ENCODE measurements at regions not wholly inside any gene's neighbourhood (a gene's known extent, or its start where the extent isn't known, plus 50 kb on each side); places are given as distances from the start of the nearest gene placed in this dataset.

DNA sequence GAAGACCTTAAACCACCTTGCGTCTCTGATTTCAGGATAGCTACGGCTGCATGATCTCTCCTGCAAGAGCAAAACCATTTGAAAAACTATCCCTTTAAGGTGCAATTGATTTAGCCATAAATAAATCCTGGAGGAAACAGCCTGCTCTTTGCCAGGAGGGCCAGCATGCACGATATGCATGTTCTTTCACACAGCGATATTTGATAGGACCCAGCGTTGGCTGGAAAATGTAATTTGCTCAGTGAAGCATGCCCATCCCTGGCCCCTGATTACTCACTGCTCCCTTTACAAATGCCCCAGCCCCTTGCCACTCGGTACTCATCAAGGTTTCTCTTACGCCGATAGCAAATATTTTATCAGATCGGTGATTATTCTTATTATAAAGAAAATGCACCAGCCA is 315.4 kb downstream of the CDH2 start:
- Mint-ChIP-seq H3K36me3 (no peaks in the 10 kb centered on the region), H3K4me1 (no peaks in the 10 kb centered on the region), H3K9me3 (peaks cover 0 to 4% (median 0%) of the 10 kb centered on the region in 7 donors), H3K4me3 (no peak overlapping the region), H3K27ac (no peak overlapping the region), H3K27me3 (ENCODE audit: low read depth in 3 of 3) (peaks cover 0 to 3% (median 0%) of the 10 kb centered on the region in 3 donors)
- no peaks in the 10 kb centered on the region for H3K9me3 ChIP-seq (replicated peaks in 1 of 2; ENCODE audit: control insufficient read depth in 1 of 2, insufficient read depth in 1 of 2, low read length in 2 of 2)
- WGBS (ENCODE audit: insufficient coverage) = 92% methylated on average over 5 of the region's 9 CpGs
- no peaks in the 10 kb centered on the region for H3K27me3 ChIP-seq (ENCODE audit: control insufficient read depth in 2 of 2, insufficient read depth in 2 of 2, low read length in 2 of 2)
- H3K36me3 ChIP-seq (replicated peaks in 1 of 2; ENCODE audit: control insufficient read depth in 1 of 2, insufficient read depth in 2 of 2, low read length in 2 of 2) = no peaks in the 10 kb centered on the region
- no peaks in the 10 kb centered on the region for H4K20me1 ChIP-seq (ENCODE audit: insufficient read depth, low read length)
- H3K79me2 ChIP-seq (ENCODE audit: insufficient read depth, low read length) = no peaks in the 10 kb centered on the region
- no peak overlapping the region for H3K9ac ChIP-seq (ENCODE audit: insufficient read depth, low read length, poor library complexity, severe bottlenecking)
- H3K27ac ChIP-seq (ENCODE audit: low read depth in 1 of 2, low read length in 2 of 2) = no peak overlapping the region
- TF ChIP-seq, protein P1, sequence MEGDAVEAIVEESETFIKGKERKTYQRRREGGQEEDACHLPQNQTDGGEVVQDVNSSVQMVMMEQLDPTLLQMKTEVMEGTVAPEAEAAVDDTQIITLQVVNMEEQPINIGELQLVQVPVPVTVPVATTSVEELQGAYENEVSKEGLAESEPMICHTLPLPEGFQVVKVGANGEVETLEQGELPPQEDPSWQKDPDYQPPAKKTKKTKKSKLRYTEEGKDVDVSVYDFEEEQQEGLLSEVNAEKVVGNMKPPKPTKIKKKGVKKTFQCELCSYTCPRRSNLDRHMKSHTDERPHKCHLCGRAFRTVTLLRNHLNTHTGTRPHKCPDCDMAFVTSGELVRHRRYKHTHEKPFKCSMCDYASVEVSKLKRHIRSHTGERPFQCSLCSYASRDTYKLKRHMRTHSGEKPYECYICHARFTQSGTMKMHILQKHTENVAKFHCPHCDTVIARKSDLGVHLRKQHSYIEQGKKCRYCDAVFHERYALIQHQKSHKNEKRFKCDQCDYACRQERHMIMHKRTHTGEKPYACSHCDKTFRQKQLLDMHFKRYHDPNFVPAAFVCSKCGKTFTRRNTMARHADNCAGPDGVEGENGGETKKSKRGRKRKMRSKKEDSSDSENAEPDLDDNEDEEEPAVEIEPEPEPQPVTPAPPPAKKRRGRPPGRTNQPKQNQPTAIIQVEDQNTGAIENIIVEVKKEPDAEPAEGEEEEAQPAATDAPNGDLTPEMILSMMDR (IDR thresholded peaks at IDR 0.05) = no peak
- no peaks in the 10 kb centered on the region for H3K4me1 ChIP-seq (ENCODE audit: control insufficient read depth in 1 of 2, insufficient read depth in 2 of 2, low read length in 2 of 2)
- intact Hi-C loops (cut with micrococcal nuclease) = no loop called here
- no peak overlapping the region for H3K4me3 ChIP-seq (replicated peaks in 1 of 3; ENCODE audit: low read depth in 2 of 3, low read length in 3 of 3)
- no peak overlapping the region for H3K4me2 ChIP-seq (replicated peaks; ENCODE audit: extremely low read depth, low read length, poor library complexity, severe bottlenecking)
- no peak overlapping the region for H2AFZ ChIP-seq (ENCODE audit: insufficient read depth, low read depth, low read length, poor library complexity, severe bottlenecking)
- DNase-seq = no peak

DNA sequence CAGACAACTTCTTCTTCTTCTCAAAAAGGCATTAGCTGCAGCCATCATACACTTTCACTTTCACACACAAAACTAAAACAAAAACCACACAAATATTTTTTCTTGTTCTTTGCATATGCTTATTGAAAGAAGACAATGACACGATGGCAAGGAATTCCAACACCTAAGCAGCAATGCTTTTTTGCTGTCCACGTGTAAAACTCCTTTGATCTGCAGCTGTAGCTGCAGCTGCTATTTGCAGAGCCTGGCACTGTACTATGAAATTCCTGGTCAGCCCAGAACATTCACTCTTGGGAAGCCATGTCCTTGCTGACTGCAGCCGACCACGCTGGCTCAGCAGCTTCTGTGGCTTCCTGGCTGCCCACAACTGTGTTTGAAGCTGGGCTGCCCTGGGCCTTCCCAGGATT is 316.2 kb downstream of the CDH2 start:
- H3K9me3 Mint-ChIP-seq = peaks cover 0 to 4% (median 0%) of the 10 kb centered on the region in 7 donors
- DNase-seq = no peak
- peaks cover 0 to 3% (median 0%) of the 10 kb centered on the region in 3 donors for H3K27me3 Mint-ChIP-seq (ENCODE audit: low read depth in 3 of 3)
- Histone ChIP-seq H3K9me3 (replicated peaks in 1 of 2; ENCODE audit: control insufficient read depth in 1 of 2, insufficient read depth in 1 of 2, low read length in 2 of 2) (no peaks in the 10 kb centered on the region), H3K4me3 (replicated peaks in 1 of 3; ENCODE audit: low read depth in 2 of 3, low read length in 3 of 3) (no peak overlapping the region), H3K9ac (ENCODE audit: insufficient read depth, low read length, poor library complexity, severe bottlenecking) (no peak overlapping the region), H3K4me2 (replicated peaks; ENCODE audit: extremely low read depth, low read length, poor library complexity, severe bottlenecking) (no peak overlapping the region), H3K27me3 (ENCODE audit: control insufficient read depth in 2 of 2, insufficient read depth in 2 of 2, low read length in 2 of 2) (no peaks in the 10 kb centered on the region), H3K4me1 (ENCODE audit: control insufficient read depth in 1 of 2, insufficient read depth in 2 of 2, low read length in 2 of 2) (no peaks in the 10 kb centered on the region), H4K20me1 (ENCODE audit: insufficient read depth, low read length) (no peaks in the 10 kb centered on the region), H3K36me3 (replicated peaks in 1 of 2; ENCODE audit: control insufficient read depth in 1 of 2, insufficient read depth in 2 of 2, low read length in 2 of 2) (no peaks in the 10 kb centered on the region), H3K27ac (ENCODE audit: low read depth in 1 of 2, low read length in 2 of 2) (no peak overlapping the region), H2AFZ (ENCODE audit: insufficient read depth, low read depth, low read length, poor library complexity, severe bottlenecking) (no peak overlapping the region), H3K79me2 (ENCODE audit: insufficient read depth, low read length) (no peaks in the 10 kb centered on the region)
- no peak overlapping the region for H3K27ac Mint-ChIP-seq
- H3K36me3 Mint-ChIP-seq = no peaks in the 10 kb centered on the region
- intact Hi-C loops (cut with micrococcal nuclease) = no loop called here
- no peak overlapping the region for H3K4me3 Mint-ChIP-seq
- 39% methylated on average over 4 of the region's 4 CpGs for WGBS (ENCODE audit: insufficient coverage)
- TF ChIP-seq, protein P1 (IDR thresholded peaks at IDR 0.05) = no peak
- no peaks in the 10 kb centered on the region for H3K4me1 Mint-ChIP-seq
